Activated CD4-positive, alpha-beta memory T cell treated with anti-CD3 and anti-CD28 coated beads for 36 hours (primary cell): ENCODE measurements at regions not wholly inside any gene's neighbourhood (a gene's known extent, or its start where the extent isn't known, plus 50 kb on each side); places are given as distances from the start of the nearest gene placed in this dataset.

Source experiments
- CTCF ChIA-PET: fragments of 350-600 bp; sonication (Branson Sonifier 250); formaldehyde crosslinking; loops from one replicate; lab custom pipeline; 2021; ENCODE audit warnings: antibody characterized with exemption, inconsistent platforms; lab: Charles Lee
- POLR2A ChIA-PET: fragments of 350-600 bp; sonication (Branson Sonifier 250); formaldehyde crosslinking; loops from one replicate; lab custom pipeline; 2021; ENCODE audit warnings: antibody characterized with exemption; lab: Charles Lee
- DNase-seq: peaks from one replicate; pipeline ENCODE4 v3.0.0-alpha.2; 2020
- H3K27ac Mint-ChIP-seq: one replicate; pipeline ENCODE4 v1.8.0; 2021; ENCODE audit warnings: mixed read lengths
- H3K27me3 Mint-ChIP-seq: one replicate; pipeline ENCODE4 v1.8.0; 2021; ENCODE audit warnings: mixed read lengths
- H3K36me3 Mint-ChIP-seq: one replicate; pipeline ENCODE4 v1.8.0; 2021; ENCODE audit warnings: mixed read lengths
- H3K4me1 Mint-ChIP-seq: one replicate; pipeline ENCODE4 v1.8.0; 2021; ENCODE audit warnings: low read depth, mixed read lengths
- H3K4me3 Mint-ChIP-seq: one replicate; pipeline ENCODE4 v1.8.0; 2021; ENCODE audit warnings: mild to moderate bottlenecking, mixed read lengths
- H3K9me3 Mint-ChIP-seq: one replicate; pipeline ENCODE4 v1.8.0; 2021; ENCODE audit warnings: mixed read lengths
- intact Hi-C: fragments of 100-400 bp; cut with micrococcal nuclease; formaldehyde crosslinking; loops from one replicate; pipeline ENCODE4 v1.15.1; 2023

- Mint-ChIP-seq H3K36me3 (no peaks in the 10 kb centered on the region), H3K4me3 (no peak overlapping the region), H3K27me3 (no peaks in the 10 kb centered on the region), H3K9me3 (peaks cover 15% of the 10 kb centered on the region), H3K27ac (no peak overlapping the region), H3K4me1 (peaks cover 12% of the 10 kb centered on the region)
- POLR2A ChIA-PET, result no interaction called here
- DNase-seq, result no peak
- CTCF ChIA-PET, result no interaction called here
- intact Hi-C loops, result no loop called here
Observed at GRCh38 chrX:40285876-40286275, 188.1 kb upstream of the BCOR start.

- Mint-ChIP-seq H3K27ac (no peak overlapping the region), H3K36me3 (no peaks in the 10 kb centered on the region), H3K4me1 (peaks cover 13% of the 10 kb centered on the region), H3K9me3 (peaks cover 10% of the 10 kb centered on the region), H3K27me3 (no peaks in the 10 kb centered on the region), H3K4me3 (no peak overlapping the region)
- intact Hi-C loops, result no loop called here
- ChIA-PET CTCF (no interaction called here), POLR2A (no interaction called here)
- DNase-seq, result no peak
Observed at GRCh38 chrX:40284852-40285251, 187.1 kb upstream of the BCOR start.

GRCh38 chrX:40283981-40284380 is 186.2 kb upstream of the BCOR start:
- H3K27ac Mint-ChIP-seq, result no peak overlapping the region
- CTCF ChIA-PET, result no interaction called here
- no peaks in the 10 kb centered on the region for H3K36me3 Mint-ChIP-seq
- POLR2A ChIA-PET, result no interaction called here
- peaks cover 21% of the 10 kb centered on the region for H3K4me1 Mint-ChIP-seq
- H3K4me3 Mint-ChIP-seq, result no peak overlapping the region
- peaks cover 8% of the 10 kb centered on the region for H3K9me3 Mint-ChIP-seq
- no peak for DNase-seq
- intact Hi-C loops, result no loop called here
- no peaks in the 10 kb centered on the region for H3K27me3 Mint-ChIP-seq

- Mint-ChIP-seq H3K4me3 (no peak overlapping the region), H3K27ac (no peak overlapping the region), H3K36me3 (no peaks in the 10 kb centered on the region), H3K27me3 (no peaks in the 10 kb centered on the region), H3K4me1 (peaks cover 30% of the 10 kb centered on the region), H3K9me3 (peaks cover 8% of the 10 kb centered on the region)
- CTCF ChIA-PET, result no interaction called here
- intact Hi-C loops, result no loop called here
- DNase-seq, result no peak
- POLR2A ChIA-PET, result no interaction called here
Observed at GRCh38 chrX:40282946-40283660, 185.3 kb upstream of the BCOR start.

GRCh38 chrX:40282348-40282747 is 184.6 kb upstream of the BCOR start:
- CTCF ChIA-PET, result no interaction called here

GRCh38 chrX:40281336-40282005 is 183.7 kb upstream of the BCOR start:
- Mint-ChIP-seq H3K27me3 (no peaks in the 10 kb centered on the region), H3K4me1 (peaks cover 32% of the 10 kb centered on the region), H3K9me3 (peaks cover 8% of the 10 kb centered on the region), H3K36me3 (no peaks in the 10 kb centered on the region), H3K27ac (no peak overlapping the region), H3K4me3 (no peak overlapping the region)
- ChIA-PET POLR2A (no interaction called here), CTCF (no interaction called here)
- intact Hi-C loops, result no loop called here
- peak; percentile 36 for DNase-seq

More at GRCh38 chrX:40282348-40282747, 184.6 kb upstream of the BCOR start:
- intact Hi-C loops, result no loop called here
- no peaks in the 10 kb centered on the region for H3K27me3 Mint-ChIP-seq
- no peak for DNase-seq
- peaks cover 8% of the 10 kb centered on the region for H3K9me3 Mint-ChIP-seq
- H3K27ac Mint-ChIP-seq, result no peak overlapping the region
- no peak overlapping the region for H3K4me3 Mint-ChIP-seq
- POLR2A ChIA-PET, result no interaction called here
- peaks cover 32% of the 10 kb centered on the region for H3K4me1 Mint-ChIP-seq
- no peaks in the 10 kb centered on the region for H3K36me3 Mint-ChIP-seq

- H3K9me3 Mint-ChIP-seq, result peaks cover 9% of the 10 kb centered on the region
- H3K36me3 Mint-ChIP-seq, result no peaks in the 10 kb centered on the region
- intact Hi-C loops, result no loop called here
- peaks cover 32% of the 10 kb centered on the region for H3K4me1 Mint-ChIP-seq
- no peak overlapping the region for H3K27ac Mint-ChIP-seq
- no peak for DNase-seq
- no peaks in the 10 kb centered on the region for H3K27me3 Mint-ChIP-seq
- CTCF ChIA-PET, result no interaction called here
- no peak overlapping the region for H3K4me3 Mint-ChIP-seq
- POLR2A ChIA-PET, result no interaction called here
Observed at GRCh38 chrX:40279762-40280161, 182.0 kb upstream of the BCOR start.

- ChIA-PET CTCF (no interaction called here), POLR2A (no interaction called here)
- intact Hi-C loops, result no loop called here
- no peak for DNase-seq
- Mint-ChIP-seq H3K4me1 (peaks cover 32% of the 10 kb centered on the region), H3K9me3 (peaks cover 9% of the 10 kb centered on the region), H3K27me3 (no peaks in the 10 kb centered on the region), H3K27ac (no peak overlapping the region), H3K36me3 (no peaks in the 10 kb centered on the region), H3K4me3 (no peak overlapping the region)
Observed at GRCh38 chrX:40279091-40279430, 181.3 kb upstream of the BCOR start.

GRCh38 chrX:40278340-40279090 is 180.8 kb upstream of the BCOR start:
- no peaks in the 10 kb centered on the region for H3K27me3 Mint-ChIP-seq
- DNase-seq, result peak; percentile 74
- H3K9me3 Mint-ChIP-seq, result peaks cover 9% of the 10 kb centered on the region
- intact Hi-C loops, result no loop called here
- peaks cover 32% of the 10 kb centered on the region for H3K4me1 Mint-ChIP-seq
- H3K36me3 Mint-ChIP-seq, result no peaks in the 10 kb centered on the region
- ChIA-PET CTCF (no interaction called here), POLR2A (no interaction called here)
- peak overlapping the region; percentile 33 for H3K27ac Mint-ChIP-seq
- no peak overlapping the region for H3K4me3 Mint-ChIP-seq

- Mint-ChIP-seq H3K4me1 (peaks cover 32% of the 10 kb centered on the region), H3K27ac (no peak overlapping the region), H3K36me3 (no peaks in the 10 kb centered on the region), H3K27me3 (no peaks in the 10 kb centered on the region), H3K9me3 (peaks cover 9% of the 10 kb centered on the region), H3K4me3 (no peak overlapping the region)
- DNase-seq, result no peak
- ChIA-PET POLR2A (no interaction called here), CTCF (no interaction called here)
- intact Hi-C loops, result no loop called here
Observed at GRCh38 chrX:40277672-40278071, 179.9 kb upstream of the BCOR start.

- CTCF ChIA-PET, result no interaction called here
- POLR2A ChIA-PET, result no interaction called here
- Mint-ChIP-seq H3K36me3 (no peaks in the 10 kb centered on the region), H3K4me3 (no peak overlapping the region), H3K4me1 (peaks cover 6% of the 10 kb centered on the region), H3K9me3 (peaks cover 9% of the 10 kb centered on the region), H3K27ac (no peak overlapping the region), H3K27me3 (no peaks in the 10 kb centered on the region)
- no peak for DNase-seq
- intact Hi-C loops, result no loop called here
Observed at GRCh38 chrX:40273356-40274050, 175.7 kb upstream of the BCOR start.

GRCh38 chrX:40272776-40273175 is 175.0 kb upstream of the BCOR start:
- Mint-ChIP-seq H3K4me3 (no peak overlapping the region), H3K9me3 (peaks cover 9% of the 10 kb centered on the region), H3K27ac (no peak overlapping the region), H3K27me3 (no peaks in the 10 kb centered on the region), H3K36me3 (no peaks in the 10 kb centered on the region), H3K4me1 (no peaks in the 10 kb centered on the region)
- CTCF ChIA-PET, result no interaction called here
- POLR2A ChIA-PET, result no interaction called here
- DNase-seq, result no peak
- intact Hi-C loops, result no loop called here
